WTC11 (cell line): ENCODE measurements at regions not wholly inside any gene's neighbourhood (a gene's known extent, or its start where the extent isn't known, plus 50 kb on each side); places are given as distances from the start of the nearest gene placed in this dataset.

Experiments used
- ATAC-seq: fragments of 200-7000 bp; cut with Tn5 transposase; 2 replicates; pipeline ENCODE4 v1.10.0; 2021; ENCODE audit warnings: mild to moderate bottlenecking, moderate library complexity
- CTCF ChIA-PET: fragments of 300-600 bp; sonication (Branson Sonifier 250); formaldehyde crosslinking; loops from one replicate; lab custom pipeline; 2021; ENCODE audit warnings: antibody characterized with exemption; lab: Charles Lee
- POLR2A ChIA-PET: fragments of 350-600 bp; sonication (Branson Sonifier 250); formaldehyde crosslinking; loops from one replicate; lab custom pipeline; 2021; ENCODE audit warnings: antibody characterized with exemption; lab: Charles Lee
- DNase-seq: peaks from one replicate; pipeline ENCODE4 v3.0.0; 2021; ENCODE audit warnings: low spot score
- H3K27ac Mint-ChIP-seq: 2 replicates; pipeline ENCODE4 v1.8.0; 2021; ENCODE audit warnings: mixed read lengths
- H3K27me3 Mint-ChIP-seq: 2 replicates; pipeline ENCODE4 v1.8.0; 2021; ENCODE audit warnings: low read depth, mild to moderate bottlenecking, moderate library complexity, mixed read lengths
- H3K36me3 Mint-ChIP-seq: 2 replicates; pipeline ENCODE4 v1.8.0; 2021; ENCODE audit warnings: mixed read lengths
- H3K4me1 Mint-ChIP-seq: 2 replicates; pipeline ENCODE4 v1.8.0; 2022; ENCODE audit warnings: mixed read lengths
- H3K4me3 Mint-ChIP-seq: 2 replicates; pipeline ENCODE4 v1.8.0; 2021; ENCODE audit warnings: mild to moderate bottlenecking, moderate library complexity, mixed read lengths
- H3K9me3 Mint-ChIP-seq: 2 replicates; pipeline ENCODE4 v1.8.0; 2021; ENCODE audit warnings: mixed read lengths
- CBFB ChIP-seq: sonication (generic); formaldehyde crosslinking; IDR thresholded peaks from 2 replicates; pipeline ENCODE4 v1.8.1; 2022; ENCODE audit warnings: mild to moderate bottlenecking, low read depth, missing genetic modification reagents
- CREM ChIP-seq: sonication (generic); formaldehyde crosslinking; IDR thresholded peaks from 2 replicates; pipeline ENCODE4 v1.8.1; 2022; ENCODE audit warnings: mild to moderate bottlenecking, missing genetic modification reagents, moderate library complexity
- EMX1 ChIP-seq: fragments of 250-450 bp; sonication (Bioruptor Pico); IDR thresholded peaks from 2 replicates; pipeline ENCODE4 v1.8.0; 2021; ENCODE audit warnings: mild to moderate bottlenecking
- ESRRA ChIP-seq: sonication (generic); formaldehyde crosslinking; IDR thresholded peaks from 2 replicates; pipeline ENCODE4 v1.8.1; 2022; ENCODE audit warnings: mild to moderate bottlenecking, missing genetic modification reagents, borderline replicate concordance
- ETV6 ChIP-seq: sonication (generic); formaldehyde crosslinking; IDR thresholded peaks from 2 replicates; pipeline ENCODE4 v1.8.1; 2022; ENCODE audit warnings: mild to moderate bottlenecking, missing genetic modification reagents
- FOXK1 ChIP-seq: sonication (generic); formaldehyde crosslinking; IDR thresholded peaks from 2 replicates; pipeline ENCODE4 v1.8.0; 2022; ENCODE audit warnings: mild to moderate bottlenecking, moderate library complexity, missing genetic modification reagents
- GRHL2 ChIP-seq: fragments of 250-450 bp; sonication (Bioruptor Pico); IDR thresholded peaks from 2 replicates; pipeline ENCODE4 v1.8.0; 2022; ENCODE audit warnings: mild to moderate bottlenecking, moderate library complexity; ENCODE audit not compliant: insufficient replicate concordance, severe bottlenecking
- HMGA2 ChIP-seq: fragments of 250-450 bp; sonication (Bioruptor Pico); IDR thresholded peaks from 2 replicates; pipeline ENCODE4 v1.4.0; 2021; ENCODE audit warnings: mild to moderate bottlenecking, moderate library complexity
- IRF2 ChIP-seq: sonication (generic); formaldehyde crosslinking; IDR thresholded peaks from 2 replicates; pipeline ENCODE4 v1.8.0; 2022; ENCODE audit warnings: low read depth, missing genetic modification reagents, borderline replicate concordance
- JUN ChIP-seq: sonication (generic); formaldehyde crosslinking; IDR thresholded peaks from 2 replicates; pipeline ENCODE4 v1.8.0; 2023; ENCODE audit warnings: mild to moderate bottlenecking, missing genetic modification reagents
- MXD4 ChIP-seq: fragments of 250-450 bp; sonication (Bioruptor Pico); IDR thresholded peaks from 2 replicates; pipeline ENCODE4 v1.8.0; 2021; ENCODE audit warnings: mild to moderate bottlenecking, moderate library complexity, borderline replicate concordance
- NFATC4 ChIP-seq: fragments of 250-450 bp; sonication (Bioruptor Pico); IDR thresholded peaks from 2 replicates; pipeline ENCODE4 v1.9.0; 2021; ENCODE audit warnings: mild to moderate bottlenecking
- NFE2L1 ChIP-seq: sonication (generic); formaldehyde crosslinking; IDR thresholded peaks from 2 replicates; pipeline ENCODE4 v1.8.1; 2023; ENCODE audit warnings: missing genetic modification reagents
- NR3C1 ChIP-seq: sonication (generic); formaldehyde crosslinking; conservative IDR thresholded peaks from 2 replicates; pipeline ENCODE4 v1.8.1; 2023; ENCODE audit warnings: low read depth, mild to moderate bottlenecking, missing genetic modification reagents
- RELA ChIP-seq: sonication (generic); formaldehyde crosslinking; IDR thresholded peaks from 2 replicates; pipeline ENCODE4 v1.8.1; 2022; ENCODE audit warnings: missing genetic modification reagents, mild to moderate bottlenecking, borderline replicate concordance
- SMAD3 ChIP-seq: sonication (generic); formaldehyde crosslinking; IDR thresholded peaks from 2 replicates; pipeline ENCODE4 v1.8.0; 2022; ENCODE audit warnings: missing genetic modification reagents, mild to moderate bottlenecking, borderline replicate concordance
- SOX15 ChIP-seq: fragments of 250-450 bp; sonication (Bioruptor Pico); IDR thresholded peaks from 2 replicates; pipeline ENCODE4 v1.9.0; 2021; ENCODE audit warnings: mild to moderate bottlenecking
- TCF7 ChIP-seq: sonication (generic); formaldehyde crosslinking; IDR thresholded peaks from 2 replicates; pipeline ENCODE4 v1.8.0; 2022; ENCODE audit warnings: mild to moderate bottlenecking, low read depth, missing genetic modification reagents, moderate library complexity
- ZBTB21 ChIP-seq: sonication (generic); formaldehyde crosslinking; IDR thresholded peaks from 2 replicates; pipeline ENCODE4 v1.8.1; 2023; ENCODE audit warnings: mild to moderate bottlenecking, missing genetic modification reagents, borderline replicate concordance
- ZNF121 ChIP-seq: sonication (generic); formaldehyde crosslinking; IDR thresholded peaks from 2 replicates; pipeline ENCODE4 v1.8.0; 2023; ENCODE audit warnings: missing genetic modification reagents
- ZNF423 ChIP-seq: fragments of 250-450 bp; sonication (Bioruptor Pico); IDR thresholded peaks from 2 replicates; pipeline ENCODE4 v2.1.2; 2022; ENCODE audit warnings: mild to moderate bottlenecking, moderate library complexity
- TF ChIP-seq, protein P1 (sequence below): fragments of 250-450 bp; sonication (Bioruptor Pico); IDR thresholded peaks from 2 replicates; pipeline ENCODE4 v1.9.0; 2021; ENCODE audit warnings: moderate library complexity, mild to moderate bottlenecking, inconsistent platforms, borderline replicate concordance
- TF ChIP-seq, protein P2 (sequence below): fragments of 200-600 bp; IDR thresholded peaks from 2 replicates; pipeline ENCODE4 v1.8.0; 2022; ENCODE audit warnings: antibody characterized with exemption
- TF ChIP-seq, protein P3 (sequence below): sonication (generic); formaldehyde crosslinking; IDR thresholded peaks from 2 replicates; pipeline ENCODE4 v1.8.0; 2022; ENCODE audit warnings: mild to moderate bottlenecking, missing genetic modification reagents
- TF ChIP-seq, protein P4 (sequence below): fragments of 250-450 bp; sonication (Bioruptor Pico); IDR thresholded peaks from 2 replicates; pipeline ENCODE4 v2.1.2; 2022; ENCODE audit warnings: mild to moderate bottlenecking, moderate library complexity
- TF ChIP-seq, protein P5 (sequence below): sonication (generic); formaldehyde crosslinking; IDR thresholded peaks from 2 replicates; pipeline ENCODE4 v1.8.0; 2022; ENCODE audit warnings: missing genetic modification reagents
- TF ChIP-seq, protein P6 (sequence below): sonication (generic); formaldehyde crosslinking; IDR thresholded peaks from 2 replicates; pipeline ENCODE4 v1.8.1; 2022; ENCODE audit warnings: low read depth, mild to moderate bottlenecking, moderate library complexity, missing genetic modification reagents, borderline replicate concordance
- TF ChIP-seq, protein P7 (sequence below): sonication (generic); formaldehyde crosslinking; IDR thresholded peaks from 2 replicates; pipeline ENCODE4 v1.8.1; 2022; ENCODE audit warnings: mild to moderate bottlenecking, moderate library complexity, missing genetic modification reagents

DNA sequence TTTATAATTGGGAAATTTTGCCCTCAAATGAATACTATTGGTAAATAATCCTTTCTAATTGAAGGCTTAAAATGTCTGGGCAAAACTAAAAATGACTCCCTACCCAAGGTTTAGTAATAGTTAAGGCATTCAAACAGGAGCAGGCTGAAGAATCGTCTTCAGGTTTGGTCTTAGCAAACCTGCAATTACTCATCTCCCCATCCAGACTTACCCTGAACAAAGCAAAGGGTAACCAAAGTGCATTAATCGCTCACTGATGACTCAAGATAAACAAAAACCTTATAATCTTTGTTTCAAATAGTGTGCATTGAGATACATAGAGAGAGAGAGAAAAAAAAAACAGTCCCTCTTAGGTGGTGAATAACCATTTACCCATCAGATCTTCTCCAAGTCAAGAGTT, 225.5 kb downstream of the BMP2 start:
- Mint-ChIP-seq H3K36me3 (no peaks in the 10 kb centered on the region), H3K9me3 (peaks cover 10% of the 10 kb centered on the region; the same call in 1 of the 2 replicates), H3K4me1 (no peaks in the 10 kb centered on the region), H3K27me3 (no peaks in the 10 kb centered on the region)
- TF ChIP-seq, protein P1, sequence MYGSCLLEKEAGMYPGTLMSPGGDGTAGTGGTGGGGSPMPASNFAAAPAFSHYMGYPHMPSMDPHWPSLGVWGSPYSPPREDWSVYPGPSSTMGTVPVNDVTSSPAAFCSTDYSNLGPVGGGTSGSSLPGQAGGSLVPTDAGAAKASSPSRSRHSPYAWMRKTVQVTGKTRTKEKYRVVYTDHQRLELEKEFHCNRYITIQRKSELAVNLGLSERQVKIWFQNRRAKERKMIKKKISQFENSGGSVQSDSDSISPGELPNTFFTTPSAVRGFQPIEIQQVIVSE (CRISPR knock-in tag): no peak
- TF ChIP-seq ESRRA (CRISPR knock-in tag) (no peak), ZBTB21 (CRISPR knock-in tag) (no peak), TCF7 (CRISPR knock-in tag) (no peak), NFATC4 (no peak), IRF2 (CRISPR knock-in tag) (no peak), SOX15 (CRISPR knock-in tag) (no peak), FOXK1 (CRISPR knock-in tag) (no peak), EMX1 (CRISPR knock-in tag) (no peak), MXD4 (no peak), RELA (CRISPR knock-in tag) (no peak), ETV6 (CRISPR knock-in tag) (no peak), ZNF121 (CRISPR knock-in tag) (no peak), CREM (CRISPR knock-in tag) (no peak), ZNF423 (CRISPR knock-in tag) (no peak)
- TF ChIP-seq, protein P2, sequence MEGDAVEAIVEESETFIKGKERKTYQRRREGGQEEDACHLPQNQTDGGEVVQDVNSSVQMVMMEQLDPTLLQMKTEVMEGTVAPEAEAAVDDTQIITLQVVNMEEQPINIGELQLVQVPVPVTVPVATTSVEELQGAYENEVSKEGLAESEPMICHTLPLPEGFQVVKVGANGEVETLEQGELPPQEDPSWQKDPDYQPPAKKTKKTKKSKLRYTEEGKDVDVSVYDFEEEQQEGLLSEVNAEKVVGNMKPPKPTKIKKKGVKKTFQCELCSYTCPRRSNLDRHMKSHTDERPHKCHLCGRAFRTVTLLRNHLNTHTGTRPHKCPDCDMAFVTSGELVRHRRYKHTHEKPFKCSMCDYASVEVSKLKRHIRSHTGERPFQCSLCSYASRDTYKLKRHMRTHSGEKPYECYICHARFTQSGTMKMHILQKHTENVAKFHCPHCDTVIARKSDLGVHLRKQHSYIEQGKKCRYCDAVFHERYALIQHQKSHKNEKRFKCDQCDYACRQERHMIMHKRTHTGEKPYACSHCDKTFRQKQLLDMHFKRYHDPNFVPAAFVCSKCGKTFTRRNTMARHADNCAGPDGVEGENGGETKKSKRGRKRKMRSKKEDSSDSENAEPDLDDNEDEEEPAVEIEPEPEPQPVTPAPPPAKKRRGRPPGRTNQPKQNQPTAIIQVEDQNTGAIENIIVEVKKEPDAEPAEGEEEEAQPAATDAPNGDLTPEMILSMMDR: no peak
- TF ChIP-seq, protein P3, sequence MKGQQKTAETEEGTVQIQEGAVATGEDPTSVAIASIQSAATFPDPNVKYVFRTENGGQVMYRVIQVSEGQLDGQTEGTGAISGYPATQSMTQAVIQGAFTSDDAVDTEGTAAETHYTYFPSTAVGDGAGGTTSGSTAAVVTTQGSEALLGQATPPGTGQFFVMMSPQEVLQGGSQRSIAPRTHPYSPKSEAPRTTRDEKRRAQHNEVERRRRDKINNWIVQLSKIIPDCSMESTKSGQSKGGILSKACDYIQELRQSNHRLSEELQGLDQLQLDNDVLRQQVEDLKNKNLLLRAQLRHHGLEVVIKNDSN (CRISPR knock-in tag): no peak
- TF ChIP-seq, protein P4, sequence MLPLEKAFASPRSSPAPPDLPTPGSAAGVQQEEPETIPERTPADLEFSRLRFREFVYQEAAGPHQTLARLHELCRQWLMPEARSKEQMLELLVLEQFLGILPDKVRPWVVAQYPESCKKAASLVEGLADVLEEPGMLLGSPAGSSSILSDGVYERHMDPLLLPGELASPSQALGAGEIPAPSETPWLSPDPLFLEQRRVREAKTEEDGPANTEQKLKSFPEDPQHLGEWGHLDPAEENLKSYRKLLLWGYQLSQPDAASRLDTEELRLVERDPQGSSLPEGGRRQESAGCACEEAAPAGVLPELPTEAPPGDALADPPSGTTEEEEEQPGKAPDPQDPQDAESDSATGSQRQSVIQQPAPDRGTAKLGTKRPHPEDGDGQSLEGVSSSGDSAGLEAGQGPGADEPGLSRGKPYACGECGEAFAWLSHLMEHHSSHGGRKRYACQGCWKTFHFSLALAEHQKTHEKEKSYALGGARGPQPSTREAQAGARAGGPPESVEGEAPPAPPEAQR (CRISPR knock-in tag): no peak
- TF ChIP-seq, protein P5, sequence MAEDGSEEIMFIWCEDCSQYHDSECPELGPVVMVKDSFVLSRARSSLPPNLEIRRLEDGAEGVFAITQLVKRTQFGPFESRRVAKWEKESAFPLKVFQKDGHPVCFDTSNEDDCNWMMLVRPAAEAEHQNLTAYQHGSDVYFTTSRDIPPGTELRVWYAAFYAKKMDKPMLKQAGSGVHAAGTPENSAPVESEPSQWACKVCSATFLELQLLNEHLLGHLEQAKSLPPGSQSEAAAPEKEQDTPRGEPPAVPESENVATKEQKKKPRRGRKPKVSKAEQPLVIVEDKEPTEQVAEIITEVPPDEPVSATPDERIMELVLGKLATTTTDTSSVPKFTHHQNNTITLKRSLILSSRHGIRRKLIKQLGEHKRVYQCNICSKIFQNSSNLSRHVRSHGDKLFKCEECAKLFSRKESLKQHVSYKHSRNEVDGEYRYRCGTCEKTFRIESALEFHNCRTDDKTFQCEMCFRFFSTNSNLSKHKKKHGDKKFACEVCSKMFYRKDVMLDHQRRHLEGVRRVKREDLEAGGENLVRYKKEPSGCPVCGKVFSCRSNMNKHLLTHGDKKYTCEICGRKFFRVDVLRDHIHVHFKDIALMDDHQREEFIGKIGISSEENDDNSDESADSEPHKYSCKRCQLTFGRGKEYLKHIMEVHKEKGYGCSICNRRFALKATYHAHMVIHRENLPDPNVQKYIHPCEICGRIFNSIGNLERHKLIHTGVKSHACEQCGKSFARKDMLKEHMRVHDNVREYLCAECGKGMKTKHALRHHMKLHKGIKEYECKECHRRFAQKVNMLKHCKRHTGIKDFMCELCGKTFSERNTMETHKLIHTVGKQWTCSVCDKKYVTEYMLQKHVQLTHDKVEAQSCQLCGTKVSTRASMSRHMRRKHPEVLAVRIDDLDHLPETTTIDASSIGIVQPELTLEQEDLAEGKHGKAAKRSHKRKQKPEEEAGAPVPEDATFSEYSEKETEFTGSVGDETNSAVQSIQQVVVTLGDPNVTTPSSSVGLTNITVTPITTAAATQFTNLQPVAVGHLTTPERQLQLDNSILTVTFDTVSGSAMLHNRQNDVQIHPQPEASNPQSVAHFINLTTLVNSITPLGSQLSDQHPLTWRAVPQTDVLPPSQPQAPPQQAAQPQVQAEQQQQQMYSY: no peak
- TF ChIP-seq, all 79 proteins: peak for 0
- no peak for ATAC-seq
- ChIA-PET CTCF (no interaction called here), POLR2A (no interaction called here)
- Mint-ChIP-seq H3K27ac (no peak overlapping the region), H3K4me3 (no peak overlapping the region)
- no peak for DNase-seq

DNA sequence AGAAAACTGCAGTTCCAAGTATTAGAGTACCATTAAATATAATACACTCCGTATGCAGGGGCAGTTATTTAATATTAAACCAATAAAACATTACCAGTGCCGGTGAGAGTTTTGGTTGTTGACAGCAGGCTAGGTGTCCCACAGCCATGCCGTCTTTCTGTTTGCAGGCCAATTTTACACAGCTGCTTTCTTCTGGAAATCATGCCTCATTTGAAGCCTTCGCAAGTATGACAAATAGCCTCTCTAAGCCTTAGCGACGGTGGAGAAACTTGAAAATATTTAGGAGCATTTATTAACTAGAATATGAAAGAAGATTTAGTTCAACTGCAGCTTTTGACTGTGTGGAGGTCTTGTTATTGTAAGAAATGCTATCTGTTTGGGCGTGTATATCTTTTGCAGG, 226.0 kb downstream of the BMP2 start:
- DNase-seq: no peak
- no peak overlapping the region for H3K4me3 Mint-ChIP-seq
- no peak overlapping the region for H3K27ac Mint-ChIP-seq
- no peaks in the 10 kb centered on the region for H3K27me3 Mint-ChIP-seq
- no peak for ATAC-seq
- no peaks in the 10 kb centered on the region for H3K36me3 Mint-ChIP-seq
- H3K9me3 Mint-ChIP-seq: peaks cover 10% of the 10 kb centered on the region; the same call in 1 of the 2 replicates
- CTCF ChIA-PET: no interaction called here
- H3K4me1 Mint-ChIP-seq: no peaks in the 10 kb centered on the region
- POLR2A ChIA-PET: no interaction called here
- TF ChIP-seq, protein P6, sequence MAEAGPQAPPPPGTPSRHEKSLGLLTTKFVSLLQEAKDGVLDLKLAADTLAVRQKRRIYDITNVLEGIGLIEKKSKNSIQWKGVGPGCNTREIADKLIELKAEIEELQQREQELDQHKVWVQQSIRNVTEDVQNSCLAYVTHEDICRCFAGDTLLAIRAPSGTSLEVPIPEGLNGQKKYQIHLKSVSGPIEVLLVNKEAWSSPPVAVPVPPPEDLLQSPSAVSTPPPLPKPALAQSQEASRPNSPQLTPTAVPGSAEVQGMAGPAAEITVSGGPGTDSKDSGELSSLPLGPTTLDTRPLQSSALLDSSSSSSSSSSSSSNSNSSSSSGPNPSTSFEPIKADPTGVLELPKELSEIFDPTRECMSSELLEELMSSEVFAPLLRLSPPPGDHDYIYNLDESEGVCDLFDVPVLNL (CRISPR knock-in tag): no peak
- no peak for TF ChIP-seq HMGA2
- TF ChIP-seq MXD4: no peak
- no peak for TF ChIP-seq GRHL2 (CRISPR knock-in tag)
- no peak for TF ChIP-seq CBFB (CRISPR knock-in tag)
- no peak for TF ChIP-seq JUN
- TF ChIP-seq SMAD3 (CRISPR knock-in tag): no peak
- TF ChIP-seq NR3C1 (CRISPR knock-in tag): no peak
- TF ChIP-seq, protein P7, sequence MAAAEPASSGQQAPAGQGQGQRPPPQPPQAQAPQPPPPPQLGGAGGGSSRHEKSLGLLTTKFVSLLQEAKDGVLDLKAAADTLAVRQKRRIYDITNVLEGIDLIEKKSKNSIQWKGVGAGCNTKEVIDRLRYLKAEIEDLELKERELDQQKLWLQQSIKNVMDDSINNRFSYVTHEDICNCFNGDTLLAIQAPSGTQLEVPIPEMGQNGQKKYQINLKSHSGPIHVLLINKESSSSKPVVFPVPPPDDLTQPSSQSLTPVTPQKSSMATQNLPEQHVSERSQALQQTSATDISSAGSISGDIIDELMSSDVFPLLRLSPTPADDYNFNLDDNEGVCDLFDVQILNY: no peak
- TF ChIP-seq NFATC4: no peak
- no peak for TF ChIP-seq NFE2L1 (CRISPR knock-in tag)
